GM12873 (cell line): ENCODE measurements at regions not wholly inside any gene's neighbourhood (a gene's known extent, or its start where the extent isn't known, plus 50 kb on each side); places are given as distances from the start of the nearest gene placed in this dataset.

Experiments
- TF ChIP-seq, protein P1 (sequence below): IDR thresholded peaks from 2 replicates; pipeline ENCODE4 v1.5.1; 2012; ENCODE audit warnings: low read depth, mild to moderate bottlenecking, moderate library complexity, low read length, control low read depth; ENCODE audit not compliant: insufficient read depth; ENCODE audit errors: missing control alignments

DNA sequence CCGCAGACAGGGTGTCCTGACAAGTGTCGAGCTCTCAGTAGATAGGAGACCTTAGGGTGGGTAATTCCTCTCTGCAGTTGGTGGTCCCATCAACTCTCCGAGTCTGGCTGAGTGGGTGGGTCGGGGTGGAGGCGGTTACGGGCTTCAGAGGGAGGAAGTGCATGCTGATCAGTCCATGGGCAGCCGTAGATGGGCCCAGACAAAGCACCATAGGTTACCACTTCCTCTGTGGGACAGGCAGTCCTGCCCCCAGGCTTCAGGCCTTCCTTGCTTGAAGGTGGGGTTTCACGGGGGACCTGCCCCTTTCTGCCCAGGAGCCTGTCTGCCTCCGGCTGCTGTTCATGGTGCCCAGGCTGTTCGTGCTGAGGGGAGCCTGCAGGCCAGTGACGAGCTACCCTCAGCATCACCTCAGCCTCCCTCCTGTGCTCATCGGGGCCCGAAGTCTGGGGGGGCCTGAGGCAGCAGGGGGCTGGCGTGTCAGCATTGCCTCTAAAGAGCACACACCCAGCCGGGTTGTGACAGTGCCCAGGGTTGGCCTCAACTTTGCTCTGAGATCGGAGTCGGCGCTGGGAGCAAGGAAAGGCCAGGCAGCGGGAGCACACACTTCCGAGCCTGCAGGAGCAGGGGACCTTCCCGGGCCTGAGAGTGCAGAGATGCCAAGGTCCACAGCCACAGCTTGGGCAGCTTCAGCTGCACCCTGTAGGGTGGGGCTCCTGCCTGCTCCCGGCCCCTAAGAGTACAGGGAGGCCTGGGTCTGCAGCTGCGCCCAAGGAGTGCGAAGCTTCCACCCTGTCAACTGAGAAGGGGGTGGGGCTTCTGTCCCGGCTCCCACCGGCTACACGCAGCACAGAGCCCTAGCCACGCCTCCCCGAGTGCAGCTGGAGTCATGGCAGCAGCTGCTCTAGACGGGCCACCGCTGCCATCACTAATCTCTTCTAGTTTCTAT is 225.4 kb upstream of the NRIP1 start:
- TF ChIP-seq, protein P1, sequence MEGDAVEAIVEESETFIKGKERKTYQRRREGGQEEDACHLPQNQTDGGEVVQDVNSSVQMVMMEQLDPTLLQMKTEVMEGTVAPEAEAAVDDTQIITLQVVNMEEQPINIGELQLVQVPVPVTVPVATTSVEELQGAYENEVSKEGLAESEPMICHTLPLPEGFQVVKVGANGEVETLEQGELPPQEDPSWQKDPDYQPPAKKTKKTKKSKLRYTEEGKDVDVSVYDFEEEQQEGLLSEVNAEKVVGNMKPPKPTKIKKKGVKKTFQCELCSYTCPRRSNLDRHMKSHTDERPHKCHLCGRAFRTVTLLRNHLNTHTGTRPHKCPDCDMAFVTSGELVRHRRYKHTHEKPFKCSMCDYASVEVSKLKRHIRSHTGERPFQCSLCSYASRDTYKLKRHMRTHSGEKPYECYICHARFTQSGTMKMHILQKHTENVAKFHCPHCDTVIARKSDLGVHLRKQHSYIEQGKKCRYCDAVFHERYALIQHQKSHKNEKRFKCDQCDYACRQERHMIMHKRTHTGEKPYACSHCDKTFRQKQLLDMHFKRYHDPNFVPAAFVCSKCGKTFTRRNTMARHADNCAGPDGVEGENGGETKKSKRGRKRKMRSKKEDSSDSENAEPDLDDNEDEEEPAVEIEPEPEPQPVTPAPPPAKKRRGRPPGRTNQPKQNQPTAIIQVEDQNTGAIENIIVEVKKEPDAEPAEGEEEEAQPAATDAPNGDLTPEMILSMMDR: no peak

- TF ChIP-seq, protein P1: no peak
Observed at GRCh38 chr21:15291621-15292266, 226.9 kb upstream of the NRIP1 start.

DNA sequence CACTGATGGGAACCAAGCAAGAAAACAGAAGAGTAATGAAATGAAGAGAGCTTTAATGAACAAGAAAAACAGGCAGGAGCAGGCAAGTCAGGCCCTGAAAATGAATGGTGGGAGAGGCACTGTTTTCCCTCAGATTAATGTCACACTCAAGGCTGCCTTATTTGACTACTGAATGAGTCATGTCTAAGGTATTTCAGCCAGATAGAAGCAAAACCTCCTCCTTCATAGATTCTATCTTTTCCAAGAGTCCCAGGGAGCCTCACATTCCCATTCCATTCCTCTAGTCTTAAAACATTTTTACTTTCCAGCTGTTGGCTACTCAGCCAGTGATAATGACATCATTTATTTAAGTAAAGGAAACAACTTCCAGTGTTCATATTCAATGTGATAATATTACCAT is 228.4 kb upstream of the NRIP1 start:
- TF ChIP-seq, protein P1: no peak

DNA sequence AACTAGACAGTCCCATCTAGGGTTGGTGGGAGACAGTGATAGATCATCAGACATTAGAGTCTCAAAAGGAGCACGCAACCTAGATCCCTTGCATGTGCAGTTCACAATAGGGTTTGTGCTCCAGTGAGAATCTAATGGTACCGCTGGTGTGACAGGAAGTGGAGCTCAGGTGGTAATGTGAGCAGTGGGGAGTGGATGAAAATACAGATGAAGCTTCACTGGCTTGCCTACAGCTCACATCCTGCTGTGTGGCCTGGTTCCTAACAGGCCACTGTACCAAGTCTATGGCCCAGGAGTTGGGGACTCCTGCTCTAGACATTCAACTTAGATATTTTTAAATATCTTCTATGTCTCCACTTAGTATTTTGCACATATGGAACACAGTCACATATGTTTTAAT is 231.1 kb upstream of the NRIP1 start:
- TF ChIP-seq, protein P1: no peak

GRCh38 chr21:15297824-15298223 is 233.0 kb upstream of the NRIP1 start:
- TF ChIP-seq, protein P1: no peak

GRCh38 chr21:15298306-15298705 is 233.5 kb upstream of the NRIP1 start:
- TF ChIP-seq, protein P1: no peak

DNA sequence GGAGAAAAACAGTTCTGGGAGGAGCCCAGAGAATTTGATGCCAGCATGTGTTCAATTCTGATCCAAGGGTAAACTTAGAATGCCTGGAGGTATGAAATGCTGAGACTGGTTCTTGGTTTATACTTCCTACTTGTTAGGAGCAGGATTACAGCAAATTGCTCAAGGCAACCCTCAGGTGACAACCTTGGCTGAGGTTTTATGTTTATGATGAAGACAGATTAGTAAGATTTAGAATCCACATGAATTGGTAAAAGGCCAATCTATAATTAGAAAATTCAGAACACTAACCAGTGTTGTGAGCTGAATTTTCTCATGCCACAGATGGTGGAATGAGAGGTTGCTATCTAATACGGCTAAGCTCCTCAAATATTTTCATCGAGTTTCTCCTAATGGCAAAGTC is 235.3 kb upstream of the NRIP1 start:
- TF ChIP-seq, protein P1: no peak
